ENCODE measurements at regions not wholly inside any gene's neighbourhood (a gene's known extent, or its start where the extent isn't known, plus 50 kb on each side); places are given as distances from the start of the nearest gene placed in this dataset.

GRCh38 chr12:124456133-124456651, 111.2 kb downstream of the NCOR2 start:
- no peak for DNase-seq

DNA sequence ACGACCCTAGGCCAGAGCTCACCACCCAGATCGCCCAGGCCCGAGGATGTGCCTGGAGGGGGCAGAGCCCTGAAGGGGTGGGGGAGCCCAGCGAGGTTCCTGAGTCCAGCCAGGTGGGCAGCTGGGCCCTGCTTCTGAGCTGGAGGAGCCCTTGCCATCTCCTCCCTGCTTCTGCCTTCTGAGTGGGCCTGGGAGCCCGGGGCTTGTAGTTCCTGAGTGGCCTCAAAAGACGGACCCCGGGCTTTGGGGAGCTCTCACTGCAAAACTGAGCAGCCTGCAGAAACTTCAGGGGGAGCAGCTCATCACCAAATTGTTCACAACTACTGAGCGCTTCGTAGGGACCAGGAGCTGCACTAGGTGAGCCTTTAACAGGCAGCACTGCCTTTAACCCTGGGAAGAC, 112.1 kb downstream of the NCOR2 start:
- no peak for DNase-seq

GRCh38 chr12:124454735-124455134, 112.7 kb downstream of the NCOR2 start:
- no peak for DNase-seq

DNA sequence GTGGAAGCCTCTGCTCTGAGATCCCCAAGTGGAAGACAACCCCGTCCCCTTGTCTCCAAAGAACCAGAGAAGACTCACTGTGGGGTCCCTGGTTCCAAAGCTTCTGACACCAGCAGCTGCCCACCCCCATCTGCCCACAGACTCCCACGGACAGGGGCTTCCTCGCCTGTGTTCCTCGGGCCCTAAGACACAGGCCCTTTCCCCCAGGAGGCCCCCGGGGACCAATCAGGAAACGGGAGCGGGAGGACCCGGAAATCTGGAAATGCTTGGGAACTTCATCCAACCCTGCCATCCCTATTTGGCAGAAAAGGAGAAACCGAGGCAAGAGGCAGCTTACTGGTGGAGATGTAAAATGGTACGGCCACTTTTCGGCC, 113.1 kb downstream of the NCOR2 start:
- no peak for DNase-seq

DNA sequence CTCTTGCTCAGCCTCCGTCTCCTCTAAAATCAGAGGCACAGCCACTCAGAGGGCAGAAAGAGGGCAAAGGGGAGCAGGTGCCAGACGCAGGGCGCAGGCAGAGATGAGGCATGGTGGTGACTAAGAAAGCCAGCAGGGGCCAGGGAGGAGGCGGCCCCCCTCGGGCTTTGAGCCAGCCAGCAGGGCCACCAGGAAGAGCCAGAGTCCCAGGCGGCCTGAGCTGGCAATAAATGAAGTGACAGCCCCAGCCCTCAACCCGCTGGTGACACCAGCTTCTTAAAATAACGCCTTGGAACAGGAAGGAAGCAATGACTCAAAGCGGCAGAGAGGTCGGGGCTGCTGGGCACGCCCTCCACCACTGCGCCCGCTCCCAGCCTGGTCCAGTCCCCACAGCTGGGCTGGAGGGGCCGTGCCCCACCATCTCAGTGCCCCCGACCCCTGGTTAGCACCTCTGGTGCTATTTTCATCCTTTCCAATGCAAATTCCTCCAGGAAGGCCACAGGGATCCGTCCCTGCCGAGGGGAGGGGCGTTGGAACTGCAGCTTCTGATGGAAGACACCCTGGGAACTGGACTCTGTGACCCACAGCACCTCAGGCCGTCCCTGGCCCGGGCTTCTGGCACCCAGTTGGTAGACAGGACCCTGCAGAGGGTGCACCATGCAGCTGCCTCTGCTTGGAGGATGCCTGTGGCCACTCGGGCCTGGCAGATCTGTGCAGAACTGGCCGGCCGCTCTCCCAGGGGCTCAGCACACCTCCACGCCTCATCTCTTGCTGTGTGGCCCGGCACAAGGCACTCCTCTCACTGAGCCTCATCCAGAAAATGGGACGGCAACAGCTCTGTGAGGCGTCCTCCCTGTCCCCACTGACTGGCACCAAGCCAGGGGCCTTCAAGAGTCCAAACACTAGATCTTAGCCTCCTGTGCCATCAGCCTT, 113.7 kb downstream of the NCOR2 start:
- no peak for DNase-seq

DNA sequence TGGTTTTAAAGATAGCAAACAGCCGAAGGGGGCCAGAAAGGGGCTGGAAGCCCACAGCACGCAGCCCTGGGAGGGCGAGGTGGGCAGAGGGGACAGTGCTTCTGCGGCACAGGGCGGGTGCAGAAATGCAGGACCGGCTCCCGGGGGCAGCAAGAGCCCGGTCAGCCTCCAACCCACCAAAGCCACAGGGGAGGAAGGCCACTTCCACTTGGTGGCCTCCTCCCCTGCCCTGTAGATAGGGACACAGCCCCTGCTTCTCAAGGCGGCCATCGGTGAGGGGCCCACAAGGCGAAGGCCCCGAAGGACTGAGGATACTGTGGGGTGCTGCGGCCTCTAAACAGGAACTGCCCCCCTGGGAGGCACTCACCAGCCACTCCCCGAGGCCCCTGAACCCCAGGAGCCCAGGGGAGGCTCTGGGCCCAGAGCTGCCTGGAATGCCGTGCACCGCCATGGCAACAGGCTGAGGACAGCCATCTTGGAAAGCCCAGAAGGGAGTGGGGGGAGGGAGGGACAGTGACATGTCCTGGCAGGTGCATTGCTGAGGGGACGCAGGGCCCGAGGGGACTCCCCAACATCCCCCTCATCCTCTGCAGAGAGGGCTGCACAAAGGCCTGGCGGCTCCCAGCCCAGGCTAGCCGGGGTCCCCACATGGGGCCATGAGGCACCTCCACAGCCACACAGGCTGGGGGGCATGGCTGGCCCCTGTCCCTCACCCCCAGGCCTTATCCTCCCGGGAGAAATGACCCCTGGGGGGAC, 114.7 kb downstream of the NCOR2 start:
- DNase-seq = no peak

- no peak for DNase-seq
Observed at GRCh38 chr12:124451637-124452243, 115.7 kb downstream of the NCOR2 start.

- no peak for DNase-seq
Observed at GRCh38 chr12:124451016-124451415, 116.4 kb downstream of the NCOR2 start.

- DNase-seq = no peak
Observed at GRCh38 chr12:124450376-124450750, 117.0 kb downstream of the NCOR2 start.

- DNase-seq = no peak
Observed at GRCh38 chr12:124449623-124450375, 117.6 kb downstream of the NCOR2 start.

GRCh38 chr12:124448955-124449622, 118.3 kb downstream of the NCOR2 start:
- DNase-seq = no peak

GRCh38 chr12:124448241-124448954, 119.0 kb downstream of the NCOR2 start:
- no peak for DNase-seq

GRCh38 chr12:124446364-124446763, 121.0 kb downstream of the NCOR2 start:
- no peak for DNase-seq

DNA sequence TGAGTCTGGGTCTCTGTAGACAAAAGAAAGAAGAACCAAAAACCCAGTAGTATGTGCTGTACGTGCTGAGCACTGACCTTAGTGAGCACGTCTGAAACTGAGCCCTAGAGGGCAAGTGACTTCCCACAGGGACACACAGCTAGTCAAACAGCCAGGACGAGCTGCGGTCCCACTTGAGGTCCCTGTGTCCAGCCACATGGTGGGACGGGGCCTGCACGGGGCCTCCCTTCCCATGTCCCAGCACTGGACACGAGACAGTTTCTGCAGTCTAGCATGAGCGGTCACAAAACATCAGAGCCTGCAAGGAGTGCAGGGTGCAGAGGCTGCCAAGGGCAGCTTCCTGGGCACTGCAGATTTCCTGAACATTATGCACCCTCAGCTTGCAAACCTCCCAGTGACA, 121.6 kb downstream of the NCOR2 start:
- DNase-seq = no peak

DNA sequence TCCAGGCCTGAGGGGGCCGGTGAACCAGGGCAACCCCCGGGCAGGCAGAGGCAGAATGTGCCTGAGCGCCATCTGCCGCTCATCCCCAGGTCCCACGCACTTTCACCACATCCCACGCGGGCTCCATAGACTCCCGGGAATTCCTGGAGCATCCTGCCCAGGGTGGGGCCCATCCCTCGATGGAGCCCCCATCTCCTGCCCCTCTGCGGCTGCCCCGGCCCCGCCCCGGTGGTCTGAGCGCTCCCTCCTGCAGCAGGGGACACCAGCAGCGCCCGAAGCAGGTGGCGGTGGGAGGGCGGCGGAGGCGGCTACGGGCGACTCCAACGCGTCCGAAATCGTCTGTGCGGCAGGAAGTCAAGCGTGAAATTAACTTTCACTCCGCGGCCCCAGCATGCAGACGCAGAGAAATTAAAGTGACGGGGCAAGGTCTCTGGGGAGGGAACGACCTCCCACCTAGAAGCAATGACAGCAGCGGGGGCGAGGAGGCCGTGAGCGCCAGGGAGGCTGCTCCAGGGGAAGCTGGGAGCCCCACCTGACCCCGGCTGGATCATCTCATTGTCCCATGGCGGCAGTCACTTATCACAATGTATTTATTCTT, 122.2 kb downstream of the NCOR2 start:
- DNase-seq = no peak

DNA sequence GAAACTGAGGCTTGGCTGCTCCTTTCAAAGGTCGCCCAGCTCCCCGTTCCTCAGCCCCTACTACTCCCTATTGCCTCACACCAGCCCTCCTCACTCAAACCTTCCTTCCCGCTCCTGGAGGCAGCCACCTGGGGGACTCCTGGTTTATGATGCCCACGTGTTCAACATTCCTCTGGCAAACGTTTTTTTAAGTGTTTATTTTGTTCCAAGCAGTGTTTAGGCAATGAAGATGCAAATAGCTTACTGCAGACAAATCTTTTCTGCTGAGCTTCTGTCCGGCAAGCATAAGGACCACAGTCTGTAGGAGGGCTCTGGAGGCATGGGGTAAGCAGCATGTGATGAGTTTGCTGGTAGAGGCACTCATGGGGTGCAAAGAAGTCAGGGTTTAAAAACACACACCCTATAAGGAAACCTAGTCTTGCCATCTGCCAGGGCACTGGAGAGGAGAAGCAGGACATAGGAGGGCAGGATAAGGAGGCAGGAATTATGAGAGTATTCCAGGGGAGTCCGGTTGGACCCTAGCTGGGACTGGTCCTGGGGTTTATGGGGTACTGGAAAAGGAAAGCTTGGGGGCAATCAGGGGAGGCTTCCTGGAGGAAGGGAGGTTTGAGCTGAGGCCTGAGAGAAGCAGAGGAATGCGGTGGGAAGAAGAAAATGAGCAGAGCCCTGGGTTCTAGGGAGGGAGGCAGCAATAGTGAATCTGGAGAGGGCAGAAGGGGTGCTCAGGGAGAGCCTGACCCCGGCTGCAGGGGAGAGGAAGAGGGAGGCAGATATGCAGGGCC, 123.3 kb downstream of the NCOR2 start:
- DNase-seq = no peak

- DNase-seq = no peak
Observed at GRCh38 chr12:124442772-124443445, 124.5 kb downstream of the NCOR2 start.

GRCh38 chr12:124442281-124442680, 125.1 kb downstream of the NCOR2 start:
- DNase-seq = no peak

GRCh38 chr12:124441443-124442194, 125.8 kb downstream of the NCOR2 start:
- DNase-seq = no peak

Measured in NCI-H1092 (cell line).